ENCODE measurements at regions not wholly inside any gene's neighbourhood (a gene's known extent, or its start where the extent isn't known, plus 50 kb on each side); places are given as distances from the start of the nearest gene placed in this dataset.

DNA sequence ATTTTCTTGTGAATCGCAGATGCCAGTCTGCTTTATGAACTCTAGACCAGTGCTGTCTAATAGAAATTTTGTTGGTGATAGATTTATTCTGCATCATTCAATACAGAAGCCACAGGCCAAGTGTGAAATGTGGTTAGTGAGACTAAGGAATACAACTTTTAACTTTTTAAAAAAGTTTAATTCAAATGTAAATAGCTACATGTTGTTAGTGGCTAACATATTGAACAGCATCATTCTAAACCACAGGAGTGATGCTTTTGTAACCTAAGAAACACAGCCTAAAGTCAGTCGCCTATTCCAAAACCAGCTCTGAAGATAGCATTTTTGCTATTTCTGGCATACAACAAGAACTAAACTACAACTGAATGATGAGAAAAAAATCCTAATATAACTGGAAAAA is 164.8 kb upstream of the CBLB start:
- H3K79me2 ChIP-seq (ENCODE audit: insufficient read depth) = no peaks in the 10 kb centered on the region
- no peaks in the 10 kb centered on the region for H4K20me1 ChIP-seq (ENCODE audit: insufficient read depth)
- no peaks in the 10 kb centered on the region; a peak in 1 of 4 replicates for H3K4me1 ChIP-seq (ENCODE audit: control insufficient read depth in 1 of 2, insufficient read depth in 2 of 2, low read depth in 1 of 2, low read length in 1 of 2)
- WGBS (ENCODE audit: low lambda C conversion rate) = 90% methylated on average over 2 of the region's 2 CpGs
- H3K9me3 ChIP-seq = no peaks in the 10 kb centered on the region
- no peaks in the 10 kb centered on the region for H3K27me3 ChIP-seq (ENCODE audit: insufficient read depth)
- no peak overlapping the region for H3K4me3 ChIP-seq (ENCODE audit: low read depth in 2 of 2, low read length in 1 of 2)
- no peak overlapping the region for H3K4me2 ChIP-seq
- peaks cover 24% of the 10 kb centered on the region for H3F3A ChIP-seq (replicated peaks; ENCODE audit: insufficient read depth)
- no peak for DNase-seq
- H3K9ac ChIP-seq = no peak overlapping the region
- H3K36me3 ChIP-seq (replicated peaks in 1 of 2; ENCODE audit: control insufficient read depth in 1 of 2, insufficient read depth in 2 of 2, low read length in 1 of 2) = no peaks in the 10 kb centered on the region
- H3K9me2 ChIP-seq = no peaks in the 10 kb centered on the region
- no peak overlapping the region for H2AFZ ChIP-seq (ENCODE audit: low read depth)
- no peak overlapping the region for H3K27ac ChIP-seq (ENCODE audit: low read depth in 2 of 2, low read length in 1 of 2)
- TF ChIP-seq FOXM1 (IDR thresholded peaks at IDR 0.05; ENCODE audit: low read depth) = no peak
- no peak for TF ChIP-seq RAD21 (IDR thresholded peaks at IDR 0.05; ENCODE audit: low read length)
- TF ChIP-seq GABPA (IDR thresholded peaks at IDR 0.05; ENCODE audit: low read depth) = no peak
- no peak for TF ChIP-seq FOXJ3 (CRISPR knock-in tag; IDR thresholded peaks at IDR 0.05)
- TF ChIP-seq, protein P1, sequence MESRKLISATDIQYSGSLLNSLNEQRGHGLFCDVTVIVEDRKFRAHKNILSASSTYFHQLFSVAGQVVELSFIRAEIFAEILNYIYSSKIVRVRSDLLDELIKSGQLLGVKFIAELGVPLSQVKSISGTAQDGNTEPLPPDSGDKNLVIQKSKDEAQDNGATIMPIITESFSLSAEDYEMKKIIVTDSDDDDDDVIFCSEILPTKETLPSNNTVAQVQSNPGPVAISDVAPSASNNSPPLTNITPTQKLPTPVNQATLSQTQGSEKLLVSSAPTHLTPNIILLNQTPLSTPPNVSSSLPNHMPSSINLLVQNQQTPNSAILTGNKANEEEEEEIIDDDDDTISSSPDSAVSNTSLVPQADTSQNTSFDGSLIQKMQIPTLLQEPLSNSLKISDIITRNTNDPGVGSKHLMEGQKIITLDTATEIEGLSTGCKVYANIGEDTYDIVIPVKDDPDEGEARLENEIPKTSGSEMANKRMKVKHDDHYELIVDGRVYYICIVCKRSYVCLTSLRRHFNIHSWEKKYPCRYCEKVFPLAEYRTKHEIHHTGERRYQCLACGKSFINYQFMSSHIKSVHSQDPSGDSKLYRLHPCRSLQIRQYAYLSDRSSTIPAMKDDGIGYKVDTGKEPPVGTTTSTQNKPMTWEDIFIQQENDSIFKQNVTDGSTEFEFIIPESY (IDR thresholded peaks at IDR 0.05; ENCODE audit: borderline replicate concordance, low read depth) = no peak
- no peak for TF ChIP-seq JUND (IDR thresholded peaks at IDR 0.05)
- TF ChIP-seq, protein P2, sequence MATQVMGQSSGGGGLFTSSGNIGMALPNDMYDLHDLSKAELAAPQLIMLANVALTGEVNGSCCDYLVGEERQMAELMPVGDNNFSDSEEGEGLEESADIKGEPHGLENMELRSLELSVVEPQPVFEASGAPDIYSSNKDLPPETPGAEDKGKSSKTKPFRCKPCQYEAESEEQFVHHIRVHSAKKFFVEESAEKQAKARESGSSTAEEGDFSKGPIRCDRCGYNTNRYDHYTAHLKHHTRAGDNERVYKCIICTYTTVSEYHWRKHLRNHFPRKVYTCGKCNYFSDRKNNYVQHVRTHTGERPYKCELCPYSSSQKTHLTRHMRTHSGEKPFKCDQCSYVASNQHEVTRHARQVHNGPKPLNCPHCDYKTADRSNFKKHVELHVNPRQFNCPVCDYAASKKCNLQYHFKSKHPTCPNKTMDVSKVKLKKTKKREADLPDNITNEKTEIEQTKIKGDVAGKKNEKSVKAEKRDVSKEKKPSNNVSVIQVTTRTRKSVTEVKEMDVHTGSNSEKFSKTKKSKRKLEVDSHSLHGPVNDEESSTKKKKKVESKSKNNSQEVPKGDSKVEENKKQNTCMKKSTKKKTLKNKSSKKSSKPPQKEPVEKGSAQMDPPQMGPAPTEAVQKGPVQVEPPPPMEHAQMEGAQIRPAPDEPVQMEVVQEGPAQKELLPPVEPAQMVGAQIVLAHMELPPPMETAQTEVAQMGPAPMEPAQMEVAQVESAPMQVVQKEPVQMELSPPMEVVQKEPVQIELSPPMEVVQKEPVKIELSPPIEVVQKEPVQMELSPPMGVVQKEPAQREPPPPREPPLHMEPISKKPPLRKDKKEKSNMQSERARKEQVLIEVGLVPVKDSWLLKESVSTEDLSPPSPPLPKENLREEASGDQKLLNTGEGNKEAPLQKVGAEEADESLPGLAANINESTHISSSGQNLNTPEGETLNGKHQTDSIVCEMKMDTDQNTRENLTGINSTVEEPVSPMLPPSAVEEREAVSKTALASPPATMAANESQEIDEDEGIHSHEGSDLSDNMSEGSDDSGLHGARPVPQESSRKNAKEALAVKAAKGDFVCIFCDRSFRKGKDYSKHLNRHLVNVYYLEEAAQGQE (IDR thresholded peaks at IDR 0.05; ENCODE audit: low read depth, low read length) = no peak
- TF ChIP-seq ELF1 (IDR thresholded peaks at IDR 0.05) = no peak
- TF ChIP-seq TEAD4 (IDR thresholded peaks at IDR 0.05; ENCODE audit: borderline replicate concordance, insufficient read depth) = no peak
- TF ChIP-seq, protein P3, sequence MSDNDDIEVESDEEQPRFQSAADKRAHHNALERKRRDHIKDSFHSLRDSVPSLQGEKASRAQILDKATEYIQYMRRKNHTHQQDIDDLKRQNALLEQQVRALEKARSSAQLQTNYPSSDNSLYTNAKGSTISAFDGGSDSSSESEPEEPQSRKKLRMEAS (IDR thresholded peaks at IDR 0.05; ENCODE audit: low read depth) = no peak
- no peak for TF ChIP-seq RXRA (IDR thresholded peaks at IDR 0.05; ENCODE audit: borderline replicate concordance, low read depth)
- TF ChIP-seq, protein P4, sequence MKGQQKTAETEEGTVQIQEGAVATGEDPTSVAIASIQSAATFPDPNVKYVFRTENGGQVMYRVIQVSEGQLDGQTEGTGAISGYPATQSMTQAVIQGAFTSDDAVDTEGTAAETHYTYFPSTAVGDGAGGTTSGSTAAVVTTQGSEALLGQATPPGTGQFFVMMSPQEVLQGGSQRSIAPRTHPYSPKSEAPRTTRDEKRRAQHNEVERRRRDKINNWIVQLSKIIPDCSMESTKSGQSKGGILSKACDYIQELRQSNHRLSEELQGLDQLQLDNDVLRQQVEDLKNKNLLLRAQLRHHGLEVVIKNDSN (IDR thresholded peaks at IDR 0.05; ENCODE audit: borderline replicate concordance, low read depth) = no peak
- no peak for TF ChIP-seq GATA2 (CRISPR knock-in tag; IDR thresholded peaks at IDR 0.05)
- no peak for TF ChIP-seq MEF2A (IDR thresholded peaks at IDR 0.05; ENCODE audit: borderline replicate concordance, low read depth)
- no peak for TF ChIP-seq POLR2AphosphoS5 (IDR thresholded peaks at IDR 0.05; ENCODE audit: low read depth, low read length)
- no peak for TF ChIP-seq NFIC (IDR thresholded peaks at IDR 0.05; ENCODE audit: borderline replicate concordance)
- TF ChIP-seq SIN3A (IDR thresholded peaks at IDR 0.05; ENCODE audit: borderline replicate concordance, low read depth, low read length) = no peak
- TF ChIP-seq, protein P5, sequence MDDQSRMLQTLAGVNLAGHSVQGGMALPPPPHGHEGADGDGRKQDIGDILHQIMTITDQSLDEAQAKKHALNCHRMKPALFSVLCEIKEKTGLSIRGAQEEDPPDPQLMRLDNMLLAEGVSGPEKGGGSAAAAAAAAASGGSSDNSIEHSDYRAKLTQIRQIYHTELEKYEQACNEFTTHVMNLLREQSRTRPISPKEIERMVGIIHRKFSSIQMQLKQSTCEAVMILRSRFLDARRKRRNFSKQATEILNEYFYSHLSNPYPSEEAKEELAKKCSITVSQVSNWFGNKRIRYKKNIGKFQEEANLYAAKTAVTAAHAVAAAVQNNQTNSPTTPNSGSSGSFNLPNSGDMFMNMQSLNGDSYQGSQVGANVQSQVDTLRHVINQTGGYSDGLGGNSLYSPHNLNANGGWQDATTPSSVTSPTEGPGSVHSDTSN (IDR thresholded peaks at IDR 0.05) = no peak
- POLR2A ChIA-PET = no interaction called here
- CTCF ChIA-PET = no interaction called here

Measured in SK-N-SH (cell line).